Erythroblast (primary cell): ENCODE measurements at regions not wholly inside any gene's neighbourhood (a gene's known extent, or its start where the extent isn't known, plus 50 kb on each side); places are given as distances from the start of the nearest gene placed in this dataset.

Source experiments
- DNase-seq, 2 experiments: peaks; one replicate each; lab custom pipeline; 2025; lab: John Stamatoyannopoulos, UW
- GATA1 ChIP-seq: IDR thresholded peaks from 2 replicates; pipeline ENCODE4 v1.6.1; 2011; ENCODE audit warnings: low read depth, mild to moderate bottlenecking, control low read depth, low read length, moderate library complexity
- POLR2A ChIP-seq: IDR thresholded peaks from 2 replicates; pipeline ENCODE4 v1.6.1; 2011; ENCODE audit warnings: mild to moderate bottlenecking, low read length

DNA sequence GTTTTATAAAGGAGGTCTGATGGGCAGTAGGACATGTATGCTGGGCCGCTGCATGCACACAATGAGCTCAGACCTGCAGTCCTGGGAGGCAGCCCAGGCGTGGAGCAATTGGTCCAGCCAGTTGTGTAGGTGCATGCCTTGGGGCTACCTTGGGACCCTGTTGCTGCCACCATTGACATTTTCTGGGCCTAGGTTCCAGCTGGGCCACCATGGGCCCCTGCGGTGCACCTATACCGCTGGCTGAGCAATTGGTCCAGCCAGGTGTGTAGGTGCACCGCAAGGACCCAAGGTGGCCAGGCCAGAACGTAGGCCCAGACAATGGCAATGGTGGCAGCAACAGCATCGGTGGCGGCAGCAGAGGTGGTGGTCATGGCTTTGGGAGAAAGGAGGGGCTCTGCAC, 143.9 kb downstream of the PXDC1 start:
- TF ChIP-seq GATA1 (no peak), POLR2A (no peak)
- DNase-seq: no peak

DNA sequence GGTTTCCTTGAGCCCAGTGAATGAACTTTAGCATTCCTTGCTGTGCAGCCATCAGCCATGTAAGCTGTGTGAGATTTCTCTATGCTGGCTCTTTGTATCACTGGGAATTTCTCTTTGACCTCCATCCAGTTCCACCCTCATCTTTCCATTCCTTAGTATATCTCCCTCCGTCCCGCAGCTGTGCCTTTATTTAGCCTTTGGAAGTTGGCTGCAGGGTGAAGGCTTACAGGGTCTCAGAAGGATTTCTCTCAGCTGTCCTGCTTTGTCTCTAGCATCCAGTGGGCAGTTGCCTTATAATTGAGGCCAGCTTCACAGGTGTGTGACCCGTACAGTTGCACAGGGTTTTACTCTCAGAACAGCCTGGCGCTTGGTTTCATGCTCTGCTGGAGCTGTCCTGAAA, 144.3 kb downstream of the PXDC1 start:
- no peak for TF ChIP-seq POLR2A
- no peak for TF ChIP-seq GATA1
- DNase-seq: no peak

DNA sequence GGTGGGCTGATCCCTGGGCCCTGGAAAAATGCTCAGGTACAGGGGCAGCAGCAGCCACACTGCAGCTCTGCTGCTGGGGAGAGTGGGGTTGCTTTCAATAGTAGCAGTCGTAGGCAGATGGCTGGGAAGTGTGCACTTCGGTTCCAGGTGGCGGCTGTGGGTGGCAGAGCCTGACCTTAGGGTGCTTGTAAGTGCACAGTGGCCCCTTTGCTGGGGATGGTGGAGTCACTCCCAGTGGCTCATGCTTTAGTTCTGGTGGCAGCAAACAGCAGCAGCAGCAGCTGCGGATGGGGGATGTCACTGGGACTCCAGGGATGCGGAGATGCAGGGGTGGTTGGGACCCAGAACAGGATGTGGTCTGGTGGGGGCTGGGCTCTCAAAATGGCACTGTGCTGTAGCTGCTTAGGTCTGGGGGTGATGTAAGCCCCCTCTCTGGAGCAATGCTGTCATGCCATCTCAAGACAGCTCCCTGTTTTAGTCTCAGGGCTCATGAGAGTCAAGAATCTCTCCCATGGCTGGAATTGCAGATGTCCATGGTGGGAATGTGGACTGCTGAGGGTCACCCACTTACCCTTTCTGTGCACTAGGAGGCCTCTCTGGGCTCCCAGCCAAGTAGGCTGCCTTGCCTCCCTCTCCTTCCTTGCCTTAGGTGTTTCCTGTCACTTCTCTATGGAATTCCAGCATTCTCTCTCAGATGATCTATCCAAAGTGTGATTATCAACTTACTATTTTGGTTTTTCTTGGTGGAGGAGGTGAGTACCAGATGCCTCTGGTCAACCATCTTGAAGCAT, 146.7 kb upstream of the SLC22A23 start:
- no peak for TF ChIP-seq GATA1
- TF ChIP-seq POLR2A: no peak
- DNase-seq: no peak

DNA sequence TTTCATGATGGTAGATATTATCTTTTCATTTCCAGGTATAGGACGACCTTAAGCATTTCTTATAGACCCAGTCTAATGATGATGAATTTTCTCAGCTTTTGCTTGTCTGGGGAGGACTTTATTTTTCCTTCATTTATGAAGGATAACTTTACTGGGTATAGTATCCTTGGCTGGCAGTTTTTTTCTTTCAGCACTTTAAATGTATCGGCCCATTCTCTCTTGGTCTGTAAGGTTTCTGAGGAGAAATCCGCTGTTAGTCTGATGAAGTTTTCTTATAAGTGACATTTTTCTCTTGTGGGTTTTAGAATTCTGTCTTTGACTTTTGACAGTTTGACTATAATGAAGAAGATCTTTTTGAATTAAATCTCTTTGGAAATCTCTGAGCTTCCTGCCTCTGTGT, 144.7 kb upstream of the SLC22A23 start:
- DNase-seq: no peak
- TF ChIP-seq POLR2A (no peak), GATA1 (no peak)

DNA sequence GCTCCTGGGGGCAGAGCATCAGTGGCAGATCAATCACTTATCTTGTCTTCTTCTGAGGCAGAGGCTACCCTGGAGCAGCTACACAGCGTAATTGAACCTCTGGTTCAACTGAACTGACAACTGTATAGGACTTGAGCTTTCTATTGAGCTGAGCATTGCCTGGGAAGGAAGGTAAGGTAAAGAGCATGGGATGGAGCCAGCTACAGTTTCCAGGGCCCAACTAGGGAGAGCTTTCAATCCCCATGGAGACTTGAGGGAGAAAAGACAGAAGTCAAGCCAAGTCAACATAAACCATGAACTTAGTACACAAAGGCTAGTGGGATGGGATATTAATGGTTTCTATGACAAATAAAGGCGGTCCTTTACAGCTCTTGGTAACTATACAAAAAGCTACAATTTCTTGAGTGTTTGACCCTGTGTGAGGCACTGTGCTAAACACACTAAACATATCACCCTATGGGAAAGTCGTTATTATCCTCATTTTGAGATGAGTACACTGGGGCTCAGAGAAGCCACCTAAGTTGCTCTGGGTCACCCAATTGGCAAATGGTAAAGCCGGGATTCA, 140.7 kb upstream of the SLC22A23 start:
- TF ChIP-seq POLR2A: no peak
- TF ChIP-seq GATA1: no peak
- no peak for DNase-seq

DNA sequence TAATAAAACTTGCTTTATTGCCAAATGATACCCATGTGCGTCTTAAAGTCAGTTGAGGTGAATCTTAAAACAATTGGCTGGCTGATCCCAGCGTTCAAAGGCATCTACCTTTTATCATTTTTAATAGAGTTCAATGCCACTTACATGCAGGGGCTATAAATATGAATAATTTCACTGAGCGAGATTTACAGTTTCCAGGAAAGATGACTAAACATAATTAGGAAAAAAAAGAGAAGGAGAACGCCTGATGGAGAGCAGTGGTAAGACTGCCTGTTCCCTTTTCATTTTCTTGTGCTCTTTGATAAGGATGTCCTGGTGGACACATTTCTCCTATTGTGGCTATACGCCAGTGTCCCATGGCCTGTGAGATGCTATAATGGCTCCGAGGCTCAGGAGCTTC, 139.9 kb upstream of the SLC22A23 start:
- TF ChIP-seq POLR2A (no peak), GATA1 (no peak)

DNA sequence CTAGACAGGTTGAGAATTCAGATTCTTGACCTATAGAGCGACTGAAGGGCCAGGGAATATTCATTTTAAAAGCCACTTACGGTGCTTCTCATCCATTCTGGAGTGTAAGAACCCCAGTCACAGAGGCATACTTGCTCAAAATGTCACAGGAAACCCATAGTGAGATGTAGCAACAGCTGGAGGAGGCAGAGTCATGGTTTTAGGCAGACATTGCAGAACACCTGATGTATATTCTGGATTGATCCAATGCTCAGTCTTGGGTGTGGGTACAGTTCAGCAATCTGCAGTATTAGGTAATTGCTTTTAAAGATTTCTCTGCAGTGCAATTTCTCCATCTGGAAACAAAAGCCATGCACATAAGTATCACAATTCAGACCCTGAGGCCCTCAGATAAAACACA, 137.4 kb upstream of the SLC22A23 start:
- DNase-seq: no peak
- TF ChIP-seq POLR2A: no peak
- TF ChIP-seq GATA1: no peak

More for the DNA sequence above, 139.9 kb upstream of the SLC22A23 start:
- no peak for DNase-seq

DNA sequence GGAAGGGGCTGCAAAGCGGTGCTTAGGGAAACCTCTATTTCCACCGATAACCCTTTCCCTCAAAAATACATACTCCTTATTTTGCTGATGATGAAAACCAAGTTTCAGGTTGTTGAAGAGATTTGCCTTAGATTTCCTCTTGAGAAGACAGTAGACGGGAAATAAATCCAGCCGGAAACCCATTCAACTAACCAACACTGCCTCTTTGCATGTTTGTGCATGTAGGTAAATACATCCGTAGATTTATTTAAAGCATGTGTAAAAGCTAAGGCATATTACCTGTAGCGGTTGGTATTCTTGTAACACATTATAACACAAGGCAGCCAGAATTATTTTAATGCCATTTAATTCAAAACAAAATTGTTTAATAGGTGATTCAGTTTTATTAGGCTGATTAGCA, 136.3 kb upstream of the SLC22A23 start:
- TF ChIP-seq POLR2A (no peak), GATA1 (no peak)
- no peak for DNase-seq

DNA sequence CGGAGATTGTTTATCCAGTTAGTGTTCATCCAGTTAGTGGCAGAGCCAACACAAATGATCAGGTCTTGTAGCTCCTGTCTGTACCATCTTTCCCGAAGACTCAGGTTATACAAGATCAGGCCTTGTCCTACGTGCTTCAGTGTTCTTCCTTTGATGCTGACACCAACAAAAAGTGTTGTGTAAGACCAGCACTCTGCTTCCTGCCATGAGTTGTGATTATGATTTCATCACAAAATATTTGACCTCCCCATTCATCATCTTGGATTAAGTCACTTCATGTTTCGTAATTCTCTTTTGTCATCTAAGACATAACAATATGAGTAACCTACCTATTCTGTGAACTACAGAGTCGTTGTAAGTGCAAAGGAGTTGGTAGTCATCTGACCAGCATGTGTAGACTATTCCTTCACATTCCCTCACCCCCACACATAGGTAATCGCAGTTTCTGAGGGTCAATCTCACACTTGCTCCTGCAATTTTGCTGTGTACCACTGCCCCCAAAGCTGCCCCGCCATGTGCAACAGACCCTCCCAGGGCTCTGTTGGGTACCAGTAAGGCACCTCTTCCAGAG, 135.6 kb upstream of the SLC22A23 start:
- no peak for DNase-seq
- TF ChIP-seq GATA1 (no peak), POLR2A (no peak)

DNA sequence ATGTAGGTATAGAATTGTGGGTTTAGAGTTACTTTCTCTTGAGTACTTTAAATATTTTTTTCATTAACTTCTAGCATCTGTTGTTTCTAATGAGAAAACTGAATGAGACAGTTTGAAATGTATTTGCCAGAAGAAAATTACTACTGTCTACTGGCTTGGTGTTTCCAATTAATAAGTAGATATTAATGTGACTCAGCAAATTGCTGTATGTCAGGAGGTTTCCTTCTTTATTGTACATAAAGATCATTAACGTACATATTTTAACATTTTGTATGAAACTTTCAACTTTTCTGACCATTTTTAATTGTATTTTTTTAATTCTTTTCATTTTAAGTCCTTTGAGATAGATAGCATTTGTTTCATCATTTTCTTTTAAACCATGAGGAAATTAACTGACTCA, 135.1 kb upstream of the SLC22A23 start:
- TF ChIP-seq POLR2A: no peak
- no peak for TF ChIP-seq GATA1
- DNase-seq: no peak

DNA sequence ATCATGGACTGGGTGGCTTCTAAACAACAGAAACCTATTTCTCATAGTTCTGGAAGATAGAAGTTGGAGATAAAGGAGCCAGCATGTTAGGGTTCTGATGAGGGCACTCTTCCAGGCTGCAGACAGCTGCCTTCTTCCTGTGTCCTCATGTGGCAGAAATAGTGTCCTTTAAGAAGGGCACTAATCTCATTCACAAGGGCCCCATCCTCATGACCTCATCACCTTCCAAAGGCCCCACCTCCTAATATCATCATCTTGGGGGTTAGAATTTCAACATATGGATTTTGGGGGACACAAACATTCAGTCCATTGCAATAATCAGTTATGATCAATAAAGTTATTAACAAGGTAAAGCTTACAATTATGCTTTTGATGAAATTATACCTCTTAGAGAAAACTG, 130.8 kb upstream of the SLC22A23 start:
- TF ChIP-seq POLR2A: no peak
- no peak for TF ChIP-seq GATA1
- no peak for DNase-seq

DNA sequence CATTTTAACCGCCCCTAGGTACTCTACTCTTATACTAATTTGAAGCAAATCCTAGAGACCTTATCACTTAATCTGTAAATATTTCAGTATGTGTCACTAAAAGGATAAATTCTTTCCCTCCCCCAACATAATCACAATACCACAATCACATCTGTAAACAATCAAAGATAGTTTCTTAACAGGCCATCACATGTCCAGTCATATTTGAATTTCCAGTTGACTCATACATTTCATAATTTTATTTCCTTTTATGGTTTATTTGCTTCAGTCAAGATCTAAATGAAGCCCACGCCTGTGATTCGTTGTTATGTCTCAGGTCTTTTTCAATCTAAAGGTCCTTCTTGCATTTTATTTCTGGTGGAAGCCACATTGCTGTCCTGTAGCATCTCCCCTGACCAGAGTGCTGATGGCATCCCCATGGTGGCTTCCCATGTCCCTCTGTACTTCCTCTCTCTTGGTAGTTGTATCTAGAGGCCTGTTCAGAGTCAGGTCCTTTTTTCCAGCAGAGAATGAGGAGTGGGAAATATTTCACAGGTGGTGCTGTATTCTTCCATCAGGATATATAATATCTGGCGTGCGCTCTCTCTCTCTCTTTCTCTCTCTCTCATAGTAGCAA, 128.6 kb upstream of the SLC22A23 start:
- no peak for DNase-seq
- TF ChIP-seq GATA1: no peak
- TF ChIP-seq POLR2A: no peak

DNA sequence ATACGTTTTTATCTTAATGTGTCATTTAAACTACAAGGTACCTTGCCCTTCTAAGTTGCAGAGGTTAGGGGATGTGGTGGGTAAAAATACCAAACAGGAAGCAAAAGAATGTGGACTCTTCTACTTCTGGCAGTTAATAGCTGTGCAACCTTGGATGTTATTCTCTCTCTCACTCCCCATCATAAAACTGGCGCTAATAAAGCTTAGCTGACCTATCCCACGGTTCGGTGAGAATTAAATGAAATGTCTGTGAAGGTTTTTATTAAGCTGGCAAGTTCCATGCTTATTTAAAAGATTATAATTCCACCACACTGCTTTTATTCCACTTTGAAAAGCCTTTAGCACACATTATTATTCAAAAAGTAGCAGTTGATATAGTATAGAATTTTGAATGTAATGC, 127.8 kb upstream of the SLC22A23 start:
- no peak for DNase-seq
- TF ChIP-seq POLR2A (no peak), GATA1 (no peak)

DNA sequence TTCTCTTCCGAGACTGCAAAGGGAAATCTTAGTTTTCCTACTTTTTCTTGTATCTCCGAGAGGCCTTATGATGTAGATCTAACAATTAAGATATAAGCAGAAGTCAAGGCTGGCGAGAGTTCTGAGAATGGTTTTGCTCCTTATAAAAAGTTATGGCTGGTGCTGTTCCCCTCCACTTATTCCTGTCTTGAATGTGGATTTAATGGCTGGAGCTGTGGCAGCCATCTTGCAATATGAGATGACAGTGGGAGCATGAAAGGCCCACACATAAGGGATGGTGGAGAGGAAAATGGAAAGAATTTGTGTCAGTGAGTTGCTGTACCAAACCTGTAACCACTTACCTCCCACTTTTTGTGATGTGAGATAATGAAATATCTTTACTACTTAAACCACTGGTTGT, 124.6 kb upstream of the SLC22A23 start:
- no peak for DNase-seq
- TF ChIP-seq GATA1 (no peak), POLR2A (no peak)
